ENCODE measurements at regions not wholly inside any gene's neighbourhood (a gene's known extent, or its start where the extent isn't known, plus 50 kb on each side); places are given as distances from the start of the nearest gene placed in this dataset.

GRCh38 chr20:12170406-12170805, 252.7 kb downstream of the BTBD3 start:
- no peaks in the 10 kb centered on the region for H3K36me3 ChIP-seq (ENCODE audit: control insufficient read depth, insufficient read depth, low read length)
- no peak for TF ChIP-seq CTCF (IDR thresholded peaks at IDR 0.05; ENCODE audit: insufficient read depth, low read length, poor library complexity, severe bottlenecking)
- H3K4me3 ChIP-seq (ENCODE audit: low read depth, low read length): no peak overlapping the region
- H3K27me3 ChIP-seq (ENCODE audit: control insufficient read depth, insufficient read depth, low read length): no peaks in the 10 kb centered on the region
- DNase-seq (ENCODE audit: low read depth): no peak

GRCh38 chr20:12171923-12172524, 254.3 kb downstream of the BTBD3 start:
- Histone ChIP-seq H3K4me3 (ENCODE audit: low read depth, low read length) (no peak overlapping the region), H3K36me3 (ENCODE audit: control insufficient read depth, insufficient read depth, low read length) (no peaks in the 10 kb centered on the region), H3K27me3 (ENCODE audit: control insufficient read depth, insufficient read depth, low read length) (no peaks in the 10 kb centered on the region)
- no peak for DNase-seq (ENCODE audit: low read depth)
- no peak for TF ChIP-seq CTCF (IDR thresholded peaks at IDR 0.05; ENCODE audit: insufficient read depth, low read length, poor library complexity, severe bottlenecking)

- no peak for DNase-seq (ENCODE audit: low read depth)
- no peak for TF ChIP-seq CTCF (IDR thresholded peaks at IDR 0.05; ENCODE audit: insufficient read depth, low read length, poor library complexity, severe bottlenecking)
- no peak overlapping the region for H3K4me3 ChIP-seq (ENCODE audit: low read depth, low read length)
- H3K27me3 ChIP-seq (ENCODE audit: control insufficient read depth, insufficient read depth, low read length): no peaks in the 10 kb centered on the region
- no peaks in the 10 kb centered on the region for H3K36me3 ChIP-seq (ENCODE audit: control insufficient read depth, insufficient read depth, low read length)
These were observed 255.8 kb downstream of the BTBD3 start for GRCh38 chr20:12173347-12174012.

- no peak for DNase-seq (ENCODE audit: low read depth)
- Histone ChIP-seq H3K36me3 (ENCODE audit: control insufficient read depth, insufficient read depth, low read length) (no peaks in the 10 kb centered on the region), H3K4me3 (ENCODE audit: low read depth, low read length) (no peak overlapping the region), H3K27me3 (ENCODE audit: control insufficient read depth, insufficient read depth, low read length) (no peaks in the 10 kb centered on the region)
- TF ChIP-seq CTCF (IDR thresholded peaks at IDR 0.05; ENCODE audit: insufficient read depth, low read length, poor library complexity, severe bottlenecking): no peak
These were observed 257.8 kb downstream of the BTBD3 start for GRCh38 chr20:12175538-12175937.

- Histone ChIP-seq H3K36me3 (ENCODE audit: control insufficient read depth, insufficient read depth, low read length) (no peaks in the 10 kb centered on the region), H3K27me3 (ENCODE audit: control insufficient read depth, insufficient read depth, low read length) (no peaks in the 10 kb centered on the region), H3K4me3 (ENCODE audit: low read depth, low read length) (no peak overlapping the region)
- no peak for TF ChIP-seq CTCF (IDR thresholded peaks at IDR 0.05; ENCODE audit: insufficient read depth, low read length, poor library complexity, severe bottlenecking)
- no peak for DNase-seq (ENCODE audit: low read depth)
These were observed 260.1 kb downstream of the BTBD3 start for GRCh38 chr20:12177657-12178293.
